HK-2 (cell line): ENCODE measurements at regions not wholly inside any gene's neighbourhood (a gene's known extent, or its start where the extent isn't known, plus 50 kb on each side); places are given as distances from the start of the nearest gene placed in this dataset.
A peak's percentile ranks its signal among the peaks of the same experiment; 100 is the strongest.
"Not testable (repeated sequence)": the region's sequence is repeated elsewhere in the genome, so short reads cannot be mapped to it uniquely, and the experiment has no call there.

Experiments used
- DNase-seq: peaks from one replicate; pipeline ENCODE4 v3.0.0-alpha.2; 2018; ENCODE audit not compliant: unreplicated experiment

GRCh38 chr17:68780596-68780995 is 174.6 kb downstream of the ABCA8 start:
- no peak for DNase-seq

- no peak for DNase-seq
Measured at GRCh38 chr17:68778726-68779125, 176.5 kb downstream of the ABCA8 start.

GRCh38 chr17:68777856-68778694 is 176.9 kb upstream of the FAM20A start:
- no peak for DNase-seq

GRCh38 chr17:68777243-68777855 is 176.2 kb upstream of the FAM20A start:
- DNase-seq = peak; percentile 20

- no peak for DNase-seq
Measured at GRCh38 chr17:68776451-68776850, 175.3 kb upstream of the FAM20A start.

GRCh38 chr17:68775969-68776368 is 174.8 kb upstream of the FAM20A start:
- DNase-seq = no peak

- no peak for DNase-seq
Measured at GRCh38 chr17:68775318-68775717, 174.2 kb upstream of the FAM20A start.

GRCh38 chr17:68771867-68772515 is 170.8 kb upstream of the FAM20A start:
- no peak for DNase-seq

GRCh38 chr17:68768804-68769203 is 167.6 kb upstream of the FAM20A start:
- no peak for DNase-seq

- no peak for DNase-seq
Measured at GRCh38 chr17:68766640-68767039, 165.5 kb upstream of the FAM20A start.

GRCh38 chr17:68763562-68763961 is 162.4 kb upstream of the FAM20A start:
- no peak for DNase-seq

- no peak for DNase-seq
Measured at GRCh38 chr17:68762911-68763310, 161.7 kb upstream of the FAM20A start.

GRCh38 chr17:68760141-68760475 is 158.9 kb upstream of the FAM20A start:
- no peak for DNase-seq

GRCh38 chr17:68759343-68760140 is 158.4 kb upstream of the FAM20A start:
- peak; percentile 76 for DNase-seq

GRCh38 chr17:68759002-68759342 is 157.8 kb upstream of the FAM20A start:
- no peak for DNase-seq

GRCh38 chr17:68757866-68758757 is 156.9 kb upstream of the FAM20A start:
- DNase-seq = not testable (repeated sequence)

GRCh38 chr17:68753985-68754769 is 153.0 kb upstream of the FAM20A start:
- DNase-seq = no peak

GRCh38 chr17:68750208-68750562 is 149.0 kb upstream of the FAM20A start:
- no peak for DNase-seq

- DNase-seq = no peak
Measured at GRCh38 chr17:68749349-68750207, 148.4 kb upstream of the FAM20A start.

GRCh38 chr17:68748381-68748780 is 147.2 kb upstream of the FAM20A start:
- DNase-seq = no peak
